BLaER1 (cell line): ENCODE measurements at regions not wholly inside any gene's neighbourhood (a gene's known extent, or its start where the extent isn't known, plus 50 kb on each side); places are given as distances from the start of the nearest gene placed in this dataset.
"Not testable (repeated sequence)": the region's sequence is repeated elsewhere in the genome, so short reads cannot be mapped to it uniquely, and the experiment has no call there.

Experiments used
- H3K27ac ChIP-seq: shearing (Covaris generic); formaldehyde crosslinking; 2 replicates; pipeline ENCODE4 v1.8.1; 2022
- H3K27me3 ChIP-seq: shearing (Covaris generic); formaldehyde crosslinking; 2 replicates; pipeline ENCODE4 v1.8.1; 2022
- H3K36me3 ChIP-seq: shearing (Covaris generic); formaldehyde crosslinking; 2 replicates; pipeline ENCODE4 v1.8.1; 2022
- H3K4me1 ChIP-seq: shearing (Covaris generic); formaldehyde crosslinking; 2 replicates; pipeline ENCODE4 v1.8.1; 2022
- H3K4me2 ChIP-seq: shearing (Covaris generic); formaldehyde crosslinking; 2 replicates; pipeline ENCODE4 v1.8.1; 2022
- H3K4me3 ChIP-seq: shearing (Covaris generic); formaldehyde crosslinking; 2 replicates; pipeline ENCODE4 v1.8.1; 2022
- H3K9ac ChIP-seq: shearing (Covaris generic); formaldehyde crosslinking; 2 replicates; pipeline ENCODE4 v1.8.1; 2022
- H3K9me3 ChIP-seq: shearing (Covaris generic); formaldehyde crosslinking; 2 replicates; pipeline ENCODE4 v1.8.1; 2022
- H4K20me1 ChIP-seq: shearing (Covaris generic); formaldehyde crosslinking; 2 replicates; pipeline ENCODE4 v1.8.1; 2022
- Cebpa-rat ChIP-seq: shearing (Covaris generic); IDR thresholded peaks from 2 replicates; pipeline ENCODE4 v1.8.1; 2022

DNA sequence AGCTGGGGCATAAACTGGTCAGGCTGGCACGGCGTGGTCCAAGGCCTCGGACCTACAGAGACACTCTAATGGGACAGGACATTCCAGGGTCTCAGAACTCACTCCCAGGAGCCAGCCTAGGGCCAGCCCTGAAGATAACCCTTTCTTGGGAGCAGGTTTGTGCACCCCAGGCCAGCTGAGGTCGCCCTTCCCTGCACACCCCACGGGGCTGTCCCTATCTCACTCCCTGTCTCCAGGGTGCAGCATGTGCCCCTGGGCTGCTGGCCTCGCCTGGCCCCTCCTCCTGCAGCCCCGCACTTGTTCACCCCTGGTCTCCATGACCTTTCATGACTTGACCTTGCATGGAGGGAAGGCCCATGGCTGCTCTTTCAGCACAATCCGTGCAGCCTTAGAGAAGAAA lies 1321.8 kb downstream of the BRD1 start:
- Histone ChIP-seq H3K27me3 (no peaks in the 10 kb centered on the region), H3K4me3 (no peak overlapping the region), H3K27ac (no peak overlapping the region), H3K9ac (no peak overlapping the region), H3K9me3 (no peaks in the 10 kb centered on the region), H3K4me1 (no peaks in the 10 kb centered on the region), H3K4me2 (no peak overlapping the region), H4K20me1 (no peaks in the 10 kb centered on the region; the same call in 1 of the 2 replicates), H3K36me3 (no peaks in the 10 kb centered on the region)
- no peak for TF ChIP-seq Cebpa-rat

DNA sequence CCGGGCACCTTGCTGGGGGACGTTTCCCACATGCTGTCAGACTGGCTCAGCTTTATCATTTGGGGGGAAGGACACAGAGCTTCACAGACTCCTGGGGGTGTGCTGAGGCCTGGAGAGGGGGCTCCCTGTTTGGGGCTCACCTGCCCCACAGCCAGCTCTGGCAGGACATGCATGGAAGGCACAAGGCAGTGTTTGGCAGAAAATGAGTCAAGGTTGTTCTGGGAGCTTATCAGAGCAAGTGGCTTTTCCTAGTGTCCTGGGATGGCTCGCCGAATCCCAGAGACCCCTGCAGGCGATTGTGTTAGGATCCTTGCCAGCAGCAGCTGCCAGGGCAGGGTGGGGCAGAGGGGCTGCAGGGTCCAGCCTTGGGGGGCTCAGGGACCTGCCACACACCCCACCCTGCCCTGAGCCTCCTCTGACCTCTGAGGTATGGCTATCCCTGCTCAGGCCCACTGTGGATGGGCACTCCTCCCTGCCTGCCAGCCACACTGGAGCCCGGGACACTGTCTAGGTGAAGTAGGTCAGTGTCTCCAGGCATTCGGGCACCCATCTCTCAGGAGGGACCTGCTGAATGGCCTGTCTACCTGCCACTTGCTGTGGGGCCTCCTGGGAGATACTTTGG lies 1323.0 kb downstream of the BRD1 start:
- no peaks in the 10 kb centered on the region for H3K4me1 ChIP-seq
- no peaks in the 10 kb centered on the region; the same call in 1 of the 2 replicates for H4K20me1 ChIP-seq
- H3K9me3 ChIP-seq = no peaks in the 10 kb centered on the region
- H3K27ac ChIP-seq = no peak overlapping the region
- no peak overlapping the region for H3K9ac ChIP-seq
- H3K4me2 ChIP-seq = no peak overlapping the region
- no peaks in the 10 kb centered on the region for H3K27me3 ChIP-seq
- H3K4me3 ChIP-seq = no peak overlapping the region
- no peaks in the 10 kb centered on the region for H3K36me3 ChIP-seq
- TF ChIP-seq Cebpa-rat = no peak

DNA sequence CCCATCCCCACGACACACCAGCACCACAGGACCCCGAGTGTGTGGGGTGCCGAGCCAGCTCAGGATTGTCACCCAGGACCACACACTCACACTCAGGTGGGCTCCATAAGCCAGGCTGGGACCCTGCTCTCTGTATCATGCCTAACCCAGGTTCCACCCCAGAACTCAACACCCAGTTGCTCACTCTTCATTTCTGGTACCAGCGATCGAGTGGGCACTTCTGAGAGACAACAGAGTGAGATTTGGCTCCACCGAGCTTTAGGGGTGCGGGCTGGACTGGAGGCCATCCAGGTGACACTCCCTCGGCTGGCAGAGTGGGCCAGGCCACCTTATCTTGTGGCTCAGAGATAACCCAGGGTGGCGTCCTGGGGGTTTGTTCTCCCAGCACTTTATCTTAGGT lies 1323.8 kb downstream of the BRD1 start:
- Histone ChIP-seq H3K4me3 (no peak overlapping the region), H3K27me3 (no peaks in the 10 kb centered on the region), H3K27ac (no peak overlapping the region), H3K9ac (no peak overlapping the region), H3K36me3 (no peaks in the 10 kb centered on the region), H3K9me3 (no peaks in the 10 kb centered on the region), H3K4me1 (no peaks in the 10 kb centered on the region), H3K4me2 (no peak overlapping the region), H4K20me1 (no peaks in the 10 kb centered on the region; the same call in 1 of the 2 replicates)
- no peak for TF ChIP-seq Cebpa-rat

DNA sequence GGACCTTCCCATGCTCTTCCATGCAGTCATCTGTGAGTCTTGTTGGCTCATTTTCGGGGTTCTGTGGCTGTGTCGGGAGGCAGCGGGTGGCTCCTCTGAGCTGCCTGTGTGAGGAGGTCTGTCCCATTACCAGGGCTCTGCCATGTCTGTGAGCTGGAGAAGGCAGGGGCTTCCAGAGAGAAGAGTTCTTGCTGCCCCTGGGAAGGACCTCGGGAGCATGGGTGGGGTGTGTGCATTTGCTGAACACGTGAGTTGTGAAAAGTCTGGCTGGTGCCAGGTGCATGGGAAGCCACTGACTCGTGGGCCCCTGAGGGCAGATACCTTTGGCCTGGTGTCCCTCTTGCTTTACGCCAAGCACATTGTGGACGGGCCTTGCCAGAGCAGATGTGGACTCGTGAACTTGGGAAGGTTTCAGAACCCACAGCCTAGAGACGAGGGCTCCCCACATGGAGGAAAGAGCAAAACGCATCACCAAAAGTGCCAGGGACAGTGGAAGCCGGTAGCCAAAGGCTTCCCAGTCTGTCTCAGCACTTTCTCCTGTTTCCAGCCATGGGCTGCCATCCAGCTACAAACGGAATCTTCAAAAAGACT lies 1324.5 kb downstream of the BRD1 start:
- H4K20me1 ChIP-seq = no peaks in the 10 kb centered on the region; the same call in 1 of the 2 replicates
- no peaks in the 10 kb centered on the region for H3K36me3 ChIP-seq
- no peaks in the 10 kb centered on the region for H3K9me3 ChIP-seq
- H3K4me2 ChIP-seq = no peak overlapping the region
- no peaks in the 10 kb centered on the region for H3K4me1 ChIP-seq
- no peak overlapping the region for H3K27ac ChIP-seq
- H3K9ac ChIP-seq = no peak overlapping the region
- TF ChIP-seq Cebpa-rat = no peak
- no peaks in the 10 kb centered on the region for H3K27me3 ChIP-seq
- no peak overlapping the region for H3K4me3 ChIP-seq

DNA sequence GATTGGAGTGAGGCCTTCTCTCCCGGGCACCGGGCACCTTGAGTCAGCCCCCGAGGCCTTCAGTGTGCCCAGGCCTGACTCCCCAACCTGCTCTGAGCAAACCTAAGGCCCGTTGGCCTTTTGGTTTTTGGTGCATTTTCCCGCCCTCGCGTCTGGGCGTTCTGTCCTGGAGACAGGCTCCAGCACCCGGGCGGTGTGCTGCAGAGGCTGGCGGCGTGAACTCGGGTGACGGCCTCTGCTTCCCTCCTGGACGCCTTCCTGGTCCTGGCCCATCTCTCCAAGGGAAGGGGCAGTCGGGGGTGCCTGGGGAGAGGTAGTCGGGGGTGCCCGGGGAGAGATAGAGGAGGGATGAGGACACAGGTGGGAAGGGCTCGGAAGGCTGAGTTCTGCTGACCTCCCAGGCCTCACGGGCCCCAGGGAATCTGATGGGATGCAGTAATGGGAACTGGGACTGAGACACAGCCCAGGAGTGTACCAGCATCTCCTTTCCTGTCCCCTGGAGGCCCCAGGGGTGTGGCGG lies 1326.4 kb downstream of the BRD1 start:
- Histone ChIP-seq H3K27me3 (no peaks in the 10 kb centered on the region), H3K9me3 (no peaks in the 10 kb centered on the region), H3K36me3 (no peaks in the 10 kb centered on the region), H3K9ac (no peak overlapping the region), H3K27ac (no peak overlapping the region), H4K20me1 (no peaks in the 10 kb centered on the region; the same call in 1 of the 2 replicates), H3K4me1 (no peaks in the 10 kb centered on the region), H3K4me2 (no peak overlapping the region), H3K4me3 (no peak overlapping the region)
- TF ChIP-seq Cebpa-rat = no peak

DNA sequence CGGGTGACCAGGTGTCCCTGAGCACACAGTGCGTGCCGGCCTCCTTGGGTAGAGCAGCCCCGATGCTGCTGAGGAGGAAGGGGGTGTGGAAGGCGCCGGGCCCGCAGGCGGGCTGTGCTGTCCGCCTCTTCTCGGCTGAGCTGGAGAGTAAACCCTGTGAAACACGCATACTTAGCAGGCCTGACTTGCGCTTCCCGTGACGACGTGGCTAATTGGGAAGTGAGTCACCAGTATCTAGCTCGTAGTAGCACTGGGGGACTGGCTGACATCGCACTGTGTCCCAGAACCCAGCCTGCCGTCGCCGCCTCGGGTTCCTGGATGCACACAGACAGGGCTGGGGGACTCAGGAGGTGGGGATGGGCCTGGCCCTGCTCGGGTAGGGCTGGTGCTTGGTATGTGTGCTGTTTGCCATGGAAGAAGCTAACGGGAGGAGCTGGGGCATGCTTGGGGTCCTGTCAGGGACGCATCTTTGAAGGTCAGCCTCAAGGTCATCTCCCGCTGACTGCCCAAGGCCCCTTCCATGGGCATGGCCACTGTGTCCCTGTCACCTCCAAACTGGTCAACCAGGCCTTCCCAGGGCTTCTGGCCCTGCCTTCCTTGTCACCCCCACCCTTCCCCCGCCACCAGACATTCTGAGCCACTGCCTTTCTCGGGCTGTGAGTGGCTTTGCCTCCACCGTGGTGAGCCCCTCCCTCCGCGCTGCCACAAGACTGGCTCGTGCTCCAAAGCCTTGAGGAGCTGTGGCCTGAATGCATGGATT lies 1327.0 kb downstream of the BRD1 start:
- H3K9me3 ChIP-seq = no peaks in the 10 kb centered on the region
- H3K4me2 ChIP-seq = no peak overlapping the region
- no peaks in the 10 kb centered on the region for H3K27me3 ChIP-seq
- H3K4me3 ChIP-seq = no peak overlapping the region
- no peak overlapping the region for H3K9ac ChIP-seq
- TF ChIP-seq Cebpa-rat = no peak
- H4K20me1 ChIP-seq = no peaks in the 10 kb centered on the region
- H3K4me1 ChIP-seq = no peaks in the 10 kb centered on the region
- no peaks in the 10 kb centered on the region for H3K36me3 ChIP-seq
- no peak overlapping the region for H3K27ac ChIP-seq

DNA sequence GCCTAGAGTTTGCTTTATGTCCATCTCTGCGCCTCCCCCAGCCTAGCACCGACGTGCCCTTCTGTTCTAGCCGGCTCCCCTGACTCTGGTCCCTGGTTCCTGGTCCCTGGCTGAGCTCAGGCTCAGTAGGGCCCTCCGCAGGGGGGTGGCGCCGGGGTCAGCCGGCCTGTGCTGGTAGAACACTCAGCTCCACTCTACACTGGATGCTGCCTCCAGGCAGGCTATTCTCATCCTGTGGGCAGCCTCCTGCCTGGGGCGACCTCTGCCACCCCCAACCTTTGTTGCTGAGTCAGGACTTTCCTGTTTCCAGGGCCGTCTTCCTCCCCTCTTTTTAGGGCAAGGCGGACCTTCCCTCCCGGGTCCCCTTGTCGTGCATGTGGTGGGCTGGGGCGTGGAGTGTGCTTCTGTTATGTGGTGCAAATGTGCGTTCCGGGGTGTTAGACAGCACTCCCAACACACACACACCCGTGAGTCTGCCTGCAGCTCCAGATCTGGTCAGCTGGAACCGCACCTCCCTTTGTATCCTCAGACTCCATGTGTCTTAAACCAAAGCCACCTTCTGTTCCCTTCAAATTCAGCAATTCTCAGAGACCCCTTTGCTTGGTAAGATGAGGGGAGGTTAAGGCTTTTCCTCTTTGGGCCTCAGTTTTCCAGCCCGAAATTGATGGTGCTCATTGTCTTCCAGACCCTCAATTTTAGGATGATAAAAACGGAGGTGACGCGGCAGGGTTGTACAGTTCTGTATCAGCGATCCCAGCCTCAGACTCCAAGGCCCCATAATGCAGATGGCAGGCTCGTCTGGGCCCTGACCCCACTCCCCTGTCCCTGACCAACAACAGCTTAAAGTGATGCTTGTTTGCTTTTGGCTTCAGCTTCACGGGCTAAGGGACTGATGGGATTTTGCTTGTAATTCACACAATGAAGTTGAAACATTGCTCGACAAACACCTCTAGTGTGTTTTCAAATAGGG lies 1327.9 kb downstream of the BRD1 start:
- Histone ChIP-seq H3K27ac (no peak overlapping the region), H3K4me2 (no peak overlapping the region), H3K9ac (no peak overlapping the region), H3K4me1 (no peaks in the 10 kb centered on the region), H4K20me1 (no peaks in the 10 kb centered on the region), H3K36me3 (no peaks in the 10 kb centered on the region), H3K4me3 (no peak overlapping the region), H3K27me3 (no peaks in the 10 kb centered on the region), H3K9me3 (no peaks in the 10 kb centered on the region)
- no peak for TF ChIP-seq Cebpa-rat

DNA sequence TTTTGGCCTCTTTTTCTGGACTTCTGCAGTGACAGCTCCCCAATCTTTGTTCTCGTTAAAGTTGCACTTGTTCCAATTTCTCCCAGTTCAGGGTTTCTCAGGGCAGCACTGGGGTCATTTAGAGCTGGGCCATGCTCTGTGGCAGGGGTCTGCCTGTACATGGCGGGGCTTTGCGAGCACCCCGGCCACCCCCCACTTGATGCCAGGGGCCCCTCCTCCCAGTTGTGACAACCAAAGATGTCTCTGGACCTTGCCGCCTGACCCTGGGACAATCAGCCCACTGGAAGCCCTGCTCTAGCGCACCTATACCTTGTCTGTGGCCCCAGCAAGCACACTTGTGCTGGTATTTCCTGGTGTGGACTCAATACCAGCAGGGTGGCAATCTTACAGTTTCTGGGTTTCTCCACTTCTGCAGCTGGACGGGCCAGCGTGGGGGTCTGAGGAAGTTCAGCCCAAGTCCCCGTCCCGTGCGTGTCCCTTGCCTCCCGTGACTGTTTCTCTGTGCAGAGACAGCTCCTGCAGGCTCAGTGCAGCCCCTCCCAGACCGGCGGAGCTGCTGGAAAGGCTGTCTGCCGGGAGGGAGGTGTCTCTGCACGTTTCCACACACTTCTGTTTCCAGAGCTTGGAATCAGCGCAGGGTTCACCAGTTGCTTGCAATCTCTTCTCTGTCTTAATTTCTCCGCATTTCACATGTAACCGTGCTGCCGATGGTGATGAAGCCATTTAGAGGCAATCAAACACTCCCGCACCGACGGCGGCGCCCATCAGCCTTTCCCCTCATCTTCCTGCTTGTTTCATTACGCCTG lies 1328.9 kb downstream of the BRD1 start:
- Histone ChIP-seq H3K4me1 (no peaks in the 10 kb centered on the region), H3K4me3 (no peak overlapping the region), H3K4me2 (no peak overlapping the region), H3K27ac (no peak overlapping the region), H3K9ac (no peak overlapping the region), H3K9me3 (no peaks in the 10 kb centered on the region), H3K27me3 (no peaks in the 10 kb centered on the region), H3K36me3 (no peaks in the 10 kb centered on the region), H4K20me1 (no peaks in the 10 kb centered on the region)
- no peak for TF ChIP-seq Cebpa-rat

DNA sequence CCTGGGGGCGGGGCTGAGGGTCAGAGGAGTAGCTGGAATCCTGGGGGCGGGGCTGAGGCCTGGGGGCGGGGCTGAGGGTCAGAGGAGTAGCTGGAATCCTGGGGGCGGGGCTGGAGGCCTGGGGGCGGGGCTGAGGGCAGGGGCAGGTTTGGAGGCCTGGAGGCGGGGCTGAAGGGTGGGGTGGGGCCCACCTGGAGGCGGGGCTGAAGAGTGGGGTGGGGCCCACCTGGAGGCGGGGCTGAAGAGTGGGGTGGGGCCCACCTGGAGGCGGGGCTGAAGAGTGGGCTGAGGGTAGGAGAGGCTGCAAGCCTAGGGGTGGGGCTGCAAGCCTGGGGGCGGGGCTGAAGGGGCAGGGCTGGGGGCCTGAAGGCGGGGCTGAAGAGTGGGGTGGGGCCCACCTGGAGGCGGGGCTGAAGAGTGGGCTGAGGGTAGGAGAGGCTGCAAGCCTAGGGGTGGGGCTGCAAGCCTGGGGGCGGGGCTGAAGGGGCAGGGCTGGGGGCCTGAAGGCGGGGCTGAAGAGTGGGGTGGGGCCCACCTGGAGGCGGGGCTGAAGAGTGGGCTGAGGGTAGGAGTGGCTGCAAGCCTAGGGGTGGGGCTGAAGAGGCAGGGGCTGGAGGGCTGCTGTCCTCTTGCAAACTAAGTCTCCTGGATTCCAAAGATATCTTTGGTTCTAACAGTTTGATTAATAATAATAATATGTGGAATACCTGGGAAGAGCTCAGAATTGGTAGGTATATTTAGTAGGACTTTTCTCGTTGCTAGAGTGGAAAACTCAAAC lies 1329.7 kb downstream of the BRD1 start:
- not testable (repeated sequence) for H3K4me2 ChIP-seq, H3K4me1 ChIP-seq, H3K9me3 ChIP-seq, H3K9ac ChIP-seq, H4K20me1 ChIP-seq, H3K27ac ChIP-seq, H3K36me3 ChIP-seq, H3K27me3 ChIP-seq, H3K4me3 ChIP-seq
